HG02571 (cell line): ENCODE measurements at regions not wholly inside any gene's neighbourhood (a gene's known extent, or its start where the extent isn't known, plus 50 kb on each side); places are given as distances from the start of the nearest gene placed in this dataset.
"Not testable (repeated sequence)": the region's sequence is repeated elsewhere in the genome, so short reads cannot be mapped to it uniquely, and the experiment has no call there.

ENCODE experiments used
- ATAC-seq: cut with Tn5 transposase; IDR thresholded peaks from one replicate; pipeline ENCODE4 v1.9.1; 2021; ENCODE audit warnings: mild to moderate bottlenecking, moderate library complexity; ENCODE audit not compliant: unreplicated experiment

- ATAC-seq, result no peak
Observed at GRCh38 chr4:116688536-116688935, 396.8 kb downstream of the TRAM1L1 start.

- ATAC-seq, result no peak
Observed at GRCh38 chr4:116668190-116668589, 417.2 kb downstream of the TRAM1L1 start.

- ATAC-seq, result no peak
Observed at GRCh38 chr4:116665716-116666115, 419.7 kb downstream of the TRAM1L1 start.

- ATAC-seq, result no peak
Observed at GRCh38 chr4:116664198-116664597, 421.2 kb downstream of the TRAM1L1 start.

- no peak for ATAC-seq
Observed at GRCh38 chr4:116639070-116639577, 446.3 kb downstream of the TRAM1L1 start.

GRCh38 chr4:116638592-116638991 is 446.8 kb downstream of the TRAM1L1 start:
- no peak for ATAC-seq

- peak; percentile 61 for ATAC-seq
Observed at GRCh38 chr4:116636917-116637316, 448.5 kb downstream of the TRAM1L1 start.

- no peak for ATAC-seq
Observed at GRCh38 chr4:116632269-116632668, 453.1 kb downstream of the TRAM1L1 start.

GRCh38 chr4:116628598-116628997 is 456.8 kb downstream of the TRAM1L1 start:
- ATAC-seq, result no peak

GRCh38 chr4:116627545-116627944 is 457.8 kb downstream of the TRAM1L1 start:
- ATAC-seq, result no peak

GRCh38 chr4:116619508-116619907 is 465.9 kb downstream of the TRAM1L1 start:
- not testable (repeated sequence) for ATAC-seq

- ATAC-seq, result no peak
Observed at GRCh38 chr4:116618638-116619037, 466.7 kb downstream of the TRAM1L1 start.

GRCh38 chr4:116603096-116603495 is 482.3 kb downstream of the TRAM1L1 start:
- no peak for ATAC-seq

- ATAC-seq, result no peak
Observed at GRCh38 chr4:116599859-116600258, 485.5 kb downstream of the TRAM1L1 start.

- no peak for ATAC-seq
Observed at GRCh38 chr4:116598980-116599789, 486.2 kb downstream of the TRAM1L1 start.

GRCh38 chr4:116598155-116598979 is 487.0 kb downstream of the TRAM1L1 start:
- no peak for ATAC-seq

- no peak for ATAC-seq
Observed at GRCh38 chr4:116590648-116591047, 494.7 kb downstream of the TRAM1L1 start.

GRCh38 chr4:116588783-116589182 is 496.6 kb downstream of the TRAM1L1 start:
- ATAC-seq, result no peak

- no peak for ATAC-seq
Observed at GRCh38 chr4:116585246-116585645, 500.1 kb downstream of the TRAM1L1 start.

GRCh38 chr4:116577321-116577720 is 508.1 kb downstream of the TRAM1L1 start:
- ATAC-seq, result no peak

- no peak for ATAC-seq
Observed at GRCh38 chr4:116573540-116573939, 511.8 kb downstream of the TRAM1L1 start.

- no peak for ATAC-seq
Observed at GRCh38 chr4:116561768-116562167, 523.6 kb downstream of the TRAM1L1 start.
